Activated CD4-positive, alpha-beta T cell treated with anti-CD3 and anti-CD28 coated beads, Interleukin-2, amount 10 ng/mL, durations not matched to agents 7 days and 5 days (primary cell): ENCODE measurements at regions not wholly inside any gene's neighbourhood (a gene's known extent, or its start where the extent isn't known, plus 50 kb on each side); places are given as distances from the start of the nearest gene placed in this dataset.
"Not testable (repeated sequence)": the region's sequence is repeated elsewhere in the genome, so short reads cannot be mapped to it uniquely, and the experiment has no call there.

ENCODE experiments used
- CTCF ChIA-PET: fragments of 350-600 bp; sonication (Branson Sonifier 250); formaldehyde crosslinking; loops from one replicate; lab custom pipeline; 2021; ENCODE audit warnings: antibody characterized with exemption; lab: Charles Lee
- POLR2A ChIA-PET: fragments of 350-600 bp; sonication (Branson Sonifier 250); formaldehyde crosslinking; loops from one replicate; lab custom pipeline; 2021; ENCODE audit warnings: antibody characterized with exemption; lab: Charles Lee
- DNase-seq: peaks from one replicate; pipeline ENCODE4 v3.0.0-alpha.2; 2020
- H3K27ac Mint-ChIP-seq: one replicate; pipeline ENCODE4 v1.8.0; 2021; ENCODE audit warnings: mild to moderate bottlenecking, moderate library complexity, mixed read lengths
- H3K27me3 Mint-ChIP-seq: one replicate; pipeline ENCODE4 v1.8.0; 2021; ENCODE audit warnings: mixed read lengths
- H3K36me3 Mint-ChIP-seq: one replicate; pipeline ENCODE4 v1.8.0; 2021; ENCODE audit warnings: low read depth, mixed read lengths
- H3K4me1 Mint-ChIP-seq: one replicate; pipeline ENCODE4 v1.8.0; 2021; ENCODE audit warnings: mixed read lengths
- H3K4me3 Mint-ChIP-seq: one replicate; pipeline ENCODE4 v1.8.0; 2021; ENCODE audit warnings: mild to moderate bottlenecking, moderate library complexity, mixed read lengths
- H3K9me3 Mint-ChIP-seq: one replicate; pipeline ENCODE4 v1.8.0; 2021; ENCODE audit warnings: mixed read lengths

DNA sequence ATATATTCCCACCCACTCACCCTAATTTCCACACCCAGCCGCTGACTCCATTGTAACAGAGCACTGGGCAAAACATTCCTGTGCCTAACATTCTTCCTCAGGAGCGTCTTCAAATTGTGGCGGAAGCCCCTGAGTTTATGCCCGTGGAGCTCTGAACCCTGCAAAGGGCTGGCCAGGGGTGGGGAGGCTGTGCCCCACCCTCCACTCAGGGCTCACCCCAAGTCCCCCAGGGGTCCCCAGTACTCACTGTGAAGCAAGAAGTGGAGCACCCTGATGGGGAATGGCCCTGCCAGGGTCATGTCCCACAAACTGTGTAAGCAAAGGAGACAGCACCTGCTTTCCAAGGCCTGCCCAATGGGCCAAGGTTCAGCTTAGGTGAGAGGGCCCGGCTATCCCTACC, 303.2 kb downstream of the PREX1 start:
- Mint-ChIP-seq H3K27ac (no peak overlapping the region), H3K27me3 (peaks cover 3% of the 10 kb centered on the region), H3K4me3 (no peak overlapping the region), H3K4me1 (no peaks in the 10 kb centered on the region), H3K36me3 (no peaks in the 10 kb centered on the region), H3K9me3 (no peaks in the 10 kb centered on the region)
- POLR2A ChIA-PET: no interaction called here
- CTCF ChIA-PET: no interaction called here
- no peak for DNase-seq

GRCh38 chr20:48523191-48523995, 304.4 kb downstream of the PREX1 start:
- no peaks in the 10 kb centered on the region for H3K36me3 Mint-ChIP-seq
- no peaks in the 10 kb centered on the region for H3K27me3 Mint-ChIP-seq
- no peak overlapping the region for H3K27ac Mint-ChIP-seq
- peak; percentile 40 for DNase-seq
- ChIA-PET POLR2A (no interaction called here), CTCF (interaction anchor here (0.7 kb wide), 1 partner anchor 1327 kb away, joined by 3 read pairs; no protein-coding TSS in a partner anchor)
- no peaks in the 10 kb centered on the region for H3K4me1 Mint-ChIP-seq
- no peak overlapping the region for H3K4me3 Mint-ChIP-seq
- no peaks in the 10 kb centered on the region for H3K9me3 Mint-ChIP-seq

- H3K4me3 Mint-ChIP-seq: no peak overlapping the region
- no peaks in the 10 kb centered on the region for H3K4me1 Mint-ChIP-seq
- H3K27me3 Mint-ChIP-seq: peaks cover 5% of the 10 kb centered on the region
- DNase-seq: no peak
- ChIA-PET POLR2A (no interaction called here), CTCF (no interaction called here)
- H3K9me3 Mint-ChIP-seq: no peaks in the 10 kb centered on the region
- H3K27ac Mint-ChIP-seq: no peak overlapping the region
- H3K36me3 Mint-ChIP-seq: no peaks in the 10 kb centered on the region
Measured at GRCh38 chr20:48521121-48521520, 306.7 kb downstream of the PREX1 start.

DNA sequence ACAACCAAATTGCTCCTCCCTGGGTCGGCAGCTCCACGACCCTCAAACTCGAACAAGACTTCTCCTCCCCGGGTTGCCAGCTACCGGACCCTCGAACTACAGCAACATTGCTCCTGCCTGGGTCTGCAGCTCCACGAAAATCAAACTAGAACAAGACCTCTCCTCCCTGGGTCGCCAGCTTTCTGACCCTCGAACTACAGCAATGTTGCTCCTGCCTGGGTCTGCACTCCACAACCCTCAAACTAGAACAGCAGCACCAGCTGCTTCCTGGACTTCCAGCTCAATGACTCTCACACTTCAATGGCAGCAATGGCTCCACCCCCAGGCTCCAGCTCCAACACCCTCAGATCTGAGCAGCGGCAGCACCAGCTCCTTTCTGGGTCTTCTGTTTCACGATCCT, 311.6 kb downstream of the PREX1 start:
- not testable (repeated sequence) for DNase-seq, H3K9me3 Mint-ChIP-seq
- CTCF ChIA-PET: interaction anchor here (1.0 to 1.4 kb wide), 2 partner anchors 33 to 621 kb away, joined by 3 to 9 read pairs; no protein-coding TSS in a partner anchor

DNA sequence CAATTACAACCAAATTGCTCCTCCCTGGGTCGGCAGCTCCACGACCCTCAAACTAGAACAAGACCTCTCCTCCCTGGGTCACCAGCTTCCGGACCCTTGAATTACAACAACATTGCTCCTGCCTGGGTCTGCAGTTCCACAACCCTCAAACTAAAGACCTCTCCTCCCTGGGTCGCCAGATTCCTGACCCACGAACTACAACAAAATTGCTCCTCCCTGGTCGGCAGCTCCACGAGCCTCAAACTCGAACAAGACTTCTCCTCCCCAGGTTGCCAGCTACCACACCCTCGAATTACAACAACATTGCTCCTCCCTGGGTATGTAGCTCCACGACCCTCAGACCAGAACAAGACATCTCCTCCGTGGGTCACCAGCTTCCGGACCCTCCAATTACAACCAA, 313.2 kb downstream of the PREX1 start:
- H3K4me1 Mint-ChIP-seq, H3K9me3 Mint-ChIP-seq, H3K27me3 Mint-ChIP-seq, DNase-seq, H3K4me3 Mint-ChIP-seq, H3K36me3 Mint-ChIP-seq, POLR2A ChIA-PET, CTCF ChIA-PET, H3K27ac Mint-ChIP-seq: not testable (repeated sequence)

More for the DNA sequence above, 311.6 kb downstream of the PREX1 start:
- POLR2A ChIA-PET: interaction anchor here (1.1 kb wide), 1 partner anchor 621 kb away, joined by 17 read pairs; no protein-coding TSS in a partner anchor
- H3K4me1 Mint-ChIP-seq, H3K4me3 Mint-ChIP-seq, H3K27me3 Mint-ChIP-seq, H3K27ac Mint-ChIP-seq, H3K36me3 Mint-ChIP-seq: not testable (repeated sequence)

DNA sequence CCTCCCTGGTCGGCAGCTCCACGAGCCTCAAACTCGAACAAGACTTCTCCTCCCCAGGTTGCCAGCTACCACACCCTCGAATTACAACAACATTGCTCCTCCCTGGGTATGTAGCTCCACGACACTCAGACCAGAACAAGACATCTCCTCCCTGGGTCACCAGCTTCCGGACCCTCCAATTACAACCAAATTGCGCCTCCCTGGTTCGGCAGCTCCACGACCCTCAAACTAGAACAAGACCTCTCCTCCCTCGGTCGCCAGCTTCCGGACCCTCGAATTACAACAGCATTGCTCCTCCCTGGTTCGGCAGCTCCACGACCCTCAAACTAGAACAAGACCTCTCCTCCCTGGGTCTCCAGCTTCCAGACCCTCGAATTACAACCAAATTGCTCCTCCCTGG, 315.3 kb downstream of the PREX1 start:
- CTCF ChIA-PET: not testable (repeated sequence)

GRCh38 chr20:48505066-48505465, 322.7 kb downstream of the PREX1 start:
- CTCF ChIA-PET: not testable (repeated sequence)

More for the DNA sequence above, 315.3 kb downstream of the PREX1 start:
- H3K9me3 Mint-ChIP-seq, H3K27ac Mint-ChIP-seq, H3K4me1 Mint-ChIP-seq, H3K36me3 Mint-ChIP-seq, POLR2A ChIA-PET, H3K4me3 Mint-ChIP-seq, H3K27me3 Mint-ChIP-seq, DNase-seq: not testable (repeated sequence)

GRCh38 chr20:48503166-48503815, 324.5 kb downstream of the PREX1 start:
- H3K4me1 Mint-ChIP-seq: no peaks in the 10 kb centered on the region
- no peaks in the 10 kb centered on the region for H3K36me3 Mint-ChIP-seq
- H3K9me3 Mint-ChIP-seq: no peaks in the 10 kb centered on the region
- no peak overlapping the region for H3K4me3 Mint-ChIP-seq
- no peaks in the 10 kb centered on the region for H3K27me3 Mint-ChIP-seq
- ChIA-PET CTCF (interaction anchor here (0.5 kb wide), 1 partner anchor 735 kb away, joined by 3 read pairs; no protein-coding TSS in a partner anchor), POLR2A (no interaction called here)
- no peak overlapping the region for H3K27ac Mint-ChIP-seq
- DNase-seq: no peak

More at GRCh38 chr20:48505066-48505465, 322.7 kb downstream of the PREX1 start:
- H3K4me1 Mint-ChIP-seq, H3K9me3 Mint-ChIP-seq, POLR2A ChIA-PET, H3K4me3 Mint-ChIP-seq, H3K27ac Mint-ChIP-seq, H3K27me3 Mint-ChIP-seq, H3K36me3 Mint-ChIP-seq, DNase-seq: not testable (repeated sequence)

GRCh38 chr20:48502758-48503157, 325.0 kb downstream of the PREX1 start:
- POLR2A ChIA-PET: no interaction called here
- H3K4me3 Mint-ChIP-seq: no peak overlapping the region
- DNase-seq: no peak
- H3K36me3 Mint-ChIP-seq: no peaks in the 10 kb centered on the region
- H3K27ac Mint-ChIP-seq: no peak overlapping the region
- H3K9me3 Mint-ChIP-seq: no peaks in the 10 kb centered on the region
- CTCF ChIA-PET: interaction anchor here (0.5 kb wide), 1 partner anchor 736 kb away, joined by 3 read pairs; no protein-coding TSS in a partner anchor
- no peaks in the 10 kb centered on the region for H3K27me3 Mint-ChIP-seq
- no peaks in the 10 kb centered on the region for H3K4me1 Mint-ChIP-seq

GRCh38 chr20:48502016-48502415, 325.8 kb downstream of the PREX1 start:
- POLR2A ChIA-PET: no interaction called here
- CTCF ChIA-PET: interaction anchor here (0.6 kb wide), 2 partner anchors 83 to 1324 kb away, joined by 3 read pairs; no protein-coding TSS in a partner anchor

DNA sequence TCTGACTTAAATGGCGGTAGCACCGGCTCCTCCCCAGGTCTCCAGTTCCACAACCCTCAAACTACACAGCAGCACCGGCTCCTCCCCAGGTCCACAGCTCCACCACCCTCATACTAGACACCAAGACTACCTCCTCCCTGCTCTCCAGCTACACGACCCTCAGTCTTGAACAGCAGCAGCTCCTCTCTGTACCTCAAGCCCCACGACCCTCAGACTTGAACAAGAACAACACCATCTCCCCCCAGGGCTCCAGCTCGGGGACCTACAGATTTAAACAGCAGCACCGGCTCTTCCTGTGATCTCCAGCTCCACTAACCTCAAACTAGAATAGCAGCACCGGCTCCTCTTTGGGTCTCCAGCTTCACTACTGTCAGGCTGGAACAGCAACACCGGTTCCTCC, 326.9 kb downstream of the PREX1 start:
- H3K4me3 Mint-ChIP-seq, H3K36me3 Mint-ChIP-seq, H3K27me3 Mint-ChIP-seq, H3K27ac Mint-ChIP-seq, POLR2A ChIA-PET, H3K4me1 Mint-ChIP-seq, H3K9me3 Mint-ChIP-seq, CTCF ChIA-PET, DNase-seq: not testable (repeated sequence)

More at GRCh38 chr20:48502016-48502415, 325.8 kb downstream of the PREX1 start:
- no peaks in the 10 kb centered on the region for H3K9me3 Mint-ChIP-seq
- no peaks in the 10 kb centered on the region for H3K4me1 Mint-ChIP-seq
- no peak overlapping the region for H3K27ac Mint-ChIP-seq
- no peaks in the 10 kb centered on the region for H3K36me3 Mint-ChIP-seq
- no peaks in the 10 kb centered on the region for H3K27me3 Mint-ChIP-seq
- no peak overlapping the region for H3K4me3 Mint-ChIP-seq
- no peak for DNase-seq

GRCh38 chr20:48498939-48499338, 328.9 kb downstream of the PREX1 start:
- POLR2A ChIA-PET, H3K36me3 Mint-ChIP-seq, H3K27ac Mint-ChIP-seq, DNase-seq, H3K27me3 Mint-ChIP-seq, H3K9me3 Mint-ChIP-seq, H3K4me3 Mint-ChIP-seq, CTCF ChIA-PET, H3K4me1 Mint-ChIP-seq: not testable (repeated sequence)

DNA sequence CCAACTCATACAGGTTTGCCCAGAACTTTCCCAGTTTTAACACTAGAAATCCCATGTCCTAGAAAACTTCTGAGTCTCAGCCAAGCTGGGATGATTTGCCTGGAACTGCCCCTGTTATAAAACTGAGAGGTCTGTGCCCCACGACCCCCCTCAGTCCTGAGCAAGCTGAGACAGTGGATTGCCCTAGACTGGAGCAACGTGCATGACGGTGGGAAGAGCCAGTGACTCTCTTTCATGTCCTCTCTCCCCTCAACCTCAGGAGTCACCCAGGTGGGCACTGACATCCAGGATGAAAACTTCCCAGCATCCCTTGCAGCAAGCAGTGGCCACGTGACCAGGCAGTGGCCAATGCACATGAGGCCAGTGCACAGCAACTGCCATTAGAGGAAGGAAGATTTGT, 329.7 kb downstream of the PREX1 start:
- H3K27ac Mint-ChIP-seq, H3K27me3 Mint-ChIP-seq, H3K36me3 Mint-ChIP-seq, H3K9me3 Mint-ChIP-seq, DNase-seq, CTCF ChIA-PET, H3K4me1 Mint-ChIP-seq, H3K4me3 Mint-ChIP-seq, POLR2A ChIA-PET: not testable (repeated sequence)
